Panc1 (cell line): ENCODE measurements at regions not wholly inside any gene's neighbourhood (a gene's known extent, or its start where the extent isn't known, plus 50 kb on each side); places are given as distances from the start of the nearest gene placed in this dataset.
"Not testable (repeated sequence)": the region's sequence is repeated elsewhere in the genome, so short reads cannot be mapped to it uniquely, and the experiment has no call there.

Source experiments
- ATAC-seq: fragments of 200-7000 bp; cut with Tn5 transposase; 2 replicates; pipeline ENCODE4 v1.9.1; 2020; ENCODE audit warnings: mild to moderate bottlenecking, moderate library complexity
- BruUV-seq: library from RNA; stranded (reverse); fragments of 400-500 nt; replicated peaks from 2 replicates; lab custom pipeline; 2021; lab: Mats Ljungman, UMichigan
- CTCF ChIA-PET: fragments of 300-600 bp; sonication (Branson Sonifier 250); formaldehyde crosslinking; loops from one replicate; lab custom pipeline; 2022; ENCODE audit warnings: antibody characterized with exemption; lab: Charles Lee
- POLR2A ChIA-PET: fragments of 300-600 bp; sonication (Branson Sonifier 250); formaldehyde crosslinking; loops from one replicate; lab custom pipeline; 2022; ENCODE audit warnings: antibody characterized with exemption; lab: Charles Lee
- DNase-seq: peaks from one replicate; pipeline ENCODE4 v3.0.0-alpha.2; 2010; ENCODE audit warnings: low read depth, low spot score
- H3K27ac ChIP-seq: 2 replicates; pipeline ENCODE4 v1.5.1; 2011; ENCODE audit warnings: mild to moderate bottlenecking, low read length, inconsistent platforms
- H3K27me3 ChIP-seq: fragments of 200-500 bp; sonication (Bioruptor generic); 2 replicates; pipeline ENCODE4 v1.6.0; 2014; ENCODE audit warnings: low read length, inconsistent platforms; ENCODE audit not compliant: control insufficient read depth, insufficient read depth
- H3K36me3 ChIP-seq: fragments of 200-500 bp; sonication (Bioruptor generic); 2 replicates; pipeline ENCODE4 v1.5.1; 2014; ENCODE audit warnings: inconsistent platforms, mild to moderate bottlenecking, low read length, moderate library complexity; ENCODE audit not compliant: control insufficient read depth, insufficient read depth
- H3K4me1 ChIP-seq: 2 replicates; pipeline ENCODE4 v1.5.1; 2011; ENCODE audit warnings: inconsistent platforms, mild to moderate bottlenecking, low read length, moderate library complexity; ENCODE audit not compliant: control insufficient read depth, insufficient read depth
- H3K4me3 ChIP-seq, 2 experiments: 2 replicates each; pipeline ENCODE4 v1.5.1; 2011 to 2012; ENCODE audit warnings: low read depth in 2 of 2, low read length in 2 of 2, mild to moderate bottlenecking in 2 of 2, inconsistent platforms in 1 of 2, moderate library complexity in 1 of 2
- H3K9me3 ChIP-seq: fragments of 200-500 bp; sonication (Bioruptor generic); 2 replicates; pipeline ENCODE4 v1.5.1; 2014; ENCODE audit warnings: low read depth, mild to moderate bottlenecking, inconsistent platforms, low read length, moderate library complexity; ENCODE audit not compliant: control insufficient read depth, insufficient read depth
- CTCF ChIP-seq: fragments of 450-650 bp; IDR thresholded peaks from 2 replicates; pipeline ENCODE4 v1.5.1; 2017; ENCODE audit warnings: mild to moderate bottlenecking
- POLR2AphosphoS5 ChIP-seq: IDR thresholded peaks from 2 replicates; pipeline ENCODE4 v1.6.1; 2012; ENCODE audit warnings: mild to moderate bottlenecking, low read depth, low read length, moderate library complexity
- REST ChIP-seq, 2 experiments: IDR thresholded peaks; 2 replicates each; pipeline ENCODE4 v1.6.1; 2011 to 2012; ENCODE audit warnings: low read depth in 2 of 2, control low read depth in 1 of 2, low read length in 1 of 2, mild to moderate bottlenecking in 1 of 2, moderate library complexity in 1 of 2; ENCODE audit not compliant: insufficient read depth in 1 of 2
- SIN3A ChIP-seq: IDR thresholded peaks from 2 replicates; pipeline ENCODE4 v1.6.1; 2012; ENCODE audit warnings: low read depth, mild to moderate bottlenecking, low read length, moderate library complexity, borderline replicate concordance; ENCODE audit not compliant: insufficient read depth
- TCF7L2 ChIP-seq: IDR thresholded peaks from 2 replicates; pipeline ENCODE4 v1.6.1; 2011; ENCODE audit warnings: mild to moderate bottlenecking, low read depth, low read length, inconsistent platforms
- in situ Hi-C: cut with HindIII; loops from 2 replicates; pipeline ENCODE4 v1.10.0; 2016; ENCODE audit warnings: low sequenced_read_pairs, low pct_unique_long_range_greater_than_20kb
- intact Hi-C: fragments of 100-400 bp; cut with micrococcal nuclease; formaldehyde crosslinking; loops from one replicate; pipeline ENCODE4 v1.10.0; 2022; ENCODE audit not compliant: unreplicated experiment

- H3K27ac ChIP-seq = no peak overlapping the region
- ChIA-PET POLR2A (no interaction called here), CTCF (no interaction called here)
- DNase-seq (no peak), ATAC-seq (no peak)
- intact Hi-C loops (no loop called here), in situ Hi-C loops (no loop called here)
- no peaks in the 10 kb centered on the region for H3K9me3 ChIP-seq
- H3K4me1 ChIP-seq = no peaks in the 10 kb centered on the region
- no peak overlapping the region for H3K4me3 ChIP-seq
- no peaks in the 10 kb centered on the region for H3K36me3 ChIP-seq
- no TSS peak for BruUV-seq
- no peaks in the 10 kb centered on the region for H3K27me3 ChIP-seq
- TF ChIP-seq CTCF = no peak
- TF ChIP-seq TCF7L2 = no peak
- TF ChIP-seq SIN3A = no peak
These were observed 58.1 kb upstream of the GBA3 start for GRCh38 chr4:22634541-22635181.

- H3K4me1 ChIP-seq, POLR2A ChIA-PET, in situ Hi-C loops: not testable (repeated sequence)
These were observed 57.6 kb upstream of the GBA3 start for GRCh38 chr4:22635182-22635549.

GRCh38 chr4:22635692-22636091 is 57.0 kb upstream of the GBA3 start:
- in situ Hi-C loops = no loop called here
- CTCF ChIA-PET = no interaction called here
- BruUV-seq = no TSS peak

More at GRCh38 chr4:22635182-22635549, 57.6 kb upstream of the GBA3 start:
- DNase-seq, H3K4me3 ChIP-seq, H3K27ac ChIP-seq, ATAC-seq, H3K9me3 ChIP-seq, H3K27me3 ChIP-seq, intact Hi-C loops, H3K36me3 ChIP-seq, BruUV-seq, CTCF ChIA-PET: not testable (repeated sequence)

More at GRCh38 chr4:22635692-22636091, 57.0 kb upstream of the GBA3 start:
- Histone ChIP-seq H3K27me3 (no peaks in the 10 kb centered on the region), H3K4me3 (no peak overlapping the region), H3K9me3 (no peaks in the 10 kb centered on the region), H3K27ac (no peak overlapping the region), H3K36me3 (no peaks in the 10 kb centered on the region), H3K4me1 (no peaks in the 10 kb centered on the region)
- TF ChIP-seq REST (IDR thresholded peaks at IDR 0.05; ENCODE audit: insufficient read depth in 1 of 2, low read depth in 2 of 2, low read length in 1 of 2) = no peak
- TF ChIP-seq CTCF = no peak
- TF ChIP-seq POLR2AphosphoS5 = no peak
- no peak for TF ChIP-seq TCF7L2
- TF ChIP-seq SIN3A = no peak
- intact Hi-C loops = no loop called here
- POLR2A ChIA-PET = no interaction called here
- ATAC-seq (no peak), DNase-seq (no peak)
